Brain microvascular endothelial cell (primary cell): ENCODE measurements at regions not wholly inside any gene's neighbourhood (a gene's known extent, or its start where the extent isn't known, plus 50 kb on each side); places are given as distances from the start of the nearest gene placed in this dataset.

Experiments used
- DNase-seq: peaks from one replicate; pipeline ENCODE4 v3.0.0-alpha.2; 2020
- H3K27ac ChIP-seq: fragments of 250-450 bp; sonication (Bioruptor Pico); 2 replicates; pipeline ENCODE4 v1.5.1; 2020; ENCODE audit warnings: mild to moderate bottlenecking, moderate library complexity
- H3K27me3 ChIP-seq: fragments of 250-450 bp; sonication (Bioruptor Pico); replicated peaks from 2 replicates; pipeline ENCODE4 v1.5.1; 2020; ENCODE audit warnings: mild to moderate bottlenecking
- H3K36me3 ChIP-seq: fragments of 250-450 bp; sonication (Bioruptor Pico); replicated peaks from 2 replicates; pipeline ENCODE4 v1.5.1; 2020; ENCODE audit warnings: mild to moderate bottlenecking
- H3K4me3 ChIP-seq: 2 replicates; pipeline ENCODE4 v1.5.1; 2011; ENCODE audit warnings: low read depth, mild to moderate bottlenecking, control low read depth, low read length, moderate library complexity
- in situ Hi-C: cut with HindIII; loops from 2 replicates; pipeline ENCODE4 v1.10.0; 2017; ENCODE audit warnings: low sequenced_read_pairs, low pct_ligation_motif_present
- TF ChIP-seq, protein P1 (sequence below): IDR thresholded peaks from 2 replicates; pipeline ENCODE4 v1.5.1; 2011; ENCODE audit warnings: low read depth, mild to moderate bottlenecking, moderate library complexity, low read length, control low read depth, inconsistent platforms; ENCODE audit errors: missing control alignments

DNA sequence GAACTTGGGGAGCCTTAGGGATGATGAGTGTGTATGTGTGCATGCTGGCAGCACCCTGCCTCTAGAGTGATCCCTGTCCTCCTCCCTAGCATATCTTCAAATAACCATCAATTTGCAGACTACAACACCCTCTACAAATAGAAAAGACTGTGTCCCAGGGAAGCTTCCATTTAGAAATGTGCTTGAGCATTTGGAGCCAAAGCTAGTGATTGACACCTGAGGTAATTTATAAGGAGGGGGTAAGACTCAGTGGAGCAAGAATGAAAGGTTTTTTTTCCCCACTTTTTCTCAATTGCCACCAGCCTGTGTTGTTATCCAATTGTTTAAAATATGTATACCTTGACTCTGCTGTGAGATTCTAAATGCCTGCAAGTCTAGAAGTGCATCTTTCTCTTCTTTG lies 286.0 kb upstream of the SLC14A2 start:
- in situ Hi-C loops: no loop called here
- DNase-seq: no peak
- no peak overlapping the region for H3K4me3 ChIP-seq
- no peaks in the 10 kb centered on the region for H3K27me3 ChIP-seq
- TF ChIP-seq, protein P1, sequence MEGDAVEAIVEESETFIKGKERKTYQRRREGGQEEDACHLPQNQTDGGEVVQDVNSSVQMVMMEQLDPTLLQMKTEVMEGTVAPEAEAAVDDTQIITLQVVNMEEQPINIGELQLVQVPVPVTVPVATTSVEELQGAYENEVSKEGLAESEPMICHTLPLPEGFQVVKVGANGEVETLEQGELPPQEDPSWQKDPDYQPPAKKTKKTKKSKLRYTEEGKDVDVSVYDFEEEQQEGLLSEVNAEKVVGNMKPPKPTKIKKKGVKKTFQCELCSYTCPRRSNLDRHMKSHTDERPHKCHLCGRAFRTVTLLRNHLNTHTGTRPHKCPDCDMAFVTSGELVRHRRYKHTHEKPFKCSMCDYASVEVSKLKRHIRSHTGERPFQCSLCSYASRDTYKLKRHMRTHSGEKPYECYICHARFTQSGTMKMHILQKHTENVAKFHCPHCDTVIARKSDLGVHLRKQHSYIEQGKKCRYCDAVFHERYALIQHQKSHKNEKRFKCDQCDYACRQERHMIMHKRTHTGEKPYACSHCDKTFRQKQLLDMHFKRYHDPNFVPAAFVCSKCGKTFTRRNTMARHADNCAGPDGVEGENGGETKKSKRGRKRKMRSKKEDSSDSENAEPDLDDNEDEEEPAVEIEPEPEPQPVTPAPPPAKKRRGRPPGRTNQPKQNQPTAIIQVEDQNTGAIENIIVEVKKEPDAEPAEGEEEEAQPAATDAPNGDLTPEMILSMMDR: no peak
- no peak overlapping the region for H3K27ac ChIP-seq
- no peaks in the 10 kb centered on the region for H3K36me3 ChIP-seq

DNA sequence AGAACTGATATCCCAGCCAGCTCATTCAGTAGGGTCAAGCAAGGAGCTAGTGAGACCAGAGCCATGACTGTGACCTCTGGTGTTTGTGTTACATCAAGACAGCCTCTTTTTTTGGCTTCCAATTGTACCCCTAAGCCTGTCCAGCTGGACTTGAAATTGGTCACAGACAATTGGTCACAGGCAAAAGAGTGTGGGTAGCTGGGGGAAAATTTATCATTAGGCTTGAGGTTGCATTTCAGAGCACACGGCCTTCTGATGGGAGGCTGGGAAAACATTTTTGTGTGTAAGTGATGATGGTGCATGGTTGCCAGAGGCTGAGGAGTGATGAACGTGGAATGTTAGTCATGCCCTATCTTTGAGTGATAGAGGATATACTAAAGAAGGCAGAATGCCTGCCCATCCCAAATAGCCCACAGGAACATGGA lies 285.1 kb upstream of the SLC14A2 start:
- Histone ChIP-seq H3K27ac (no peak overlapping the region), H3K4me3 (no peak overlapping the region), H3K27me3 (no peaks in the 10 kb centered on the region), H3K36me3 (no peaks in the 10 kb centered on the region)
- DNase-seq: no peak
- TF ChIP-seq, protein P1: no peak
- in situ Hi-C loops: no loop called here

DNA sequence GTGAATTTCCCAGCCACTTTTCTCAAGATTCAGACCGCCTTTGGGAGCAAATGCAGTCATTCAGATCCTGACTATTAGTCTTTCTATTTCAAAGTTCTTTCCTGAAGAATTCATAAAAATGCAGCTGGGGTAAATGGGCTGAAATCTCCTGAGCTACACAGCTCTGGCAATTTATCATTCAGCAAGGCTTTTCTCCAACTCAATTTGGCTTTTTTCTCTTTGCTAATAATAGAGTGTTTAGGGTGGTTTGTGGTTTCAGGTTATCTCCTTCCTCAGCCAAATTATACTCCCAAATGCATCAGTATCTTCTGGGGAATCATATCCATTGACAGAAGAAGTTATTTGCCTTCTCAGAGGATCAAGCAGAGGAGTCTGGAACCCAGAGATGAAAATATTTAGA lies 282.4 kb upstream of the SLC14A2 start:
- no peak for DNase-seq
- Histone ChIP-seq H3K36me3 (no peaks in the 10 kb centered on the region), H3K27me3 (no peaks in the 10 kb centered on the region), H3K4me3 (no peak overlapping the region), H3K27ac (no peak overlapping the region)
- TF ChIP-seq, protein P1: no peak
- in situ Hi-C loops: no loop called here

- TF ChIP-seq, protein P1: no peak
- in situ Hi-C loops: no loop called here
- no peak overlapping the region for H3K4me3 ChIP-seq
- H3K36me3 ChIP-seq: no peaks in the 10 kb centered on the region
- H3K27me3 ChIP-seq: no peaks in the 10 kb centered on the region
- DNase-seq: no peak
- H3K27ac ChIP-seq: no peak overlapping the region
These were observed 281.1 kb upstream of the SLC14A2 start for GRCh38 chr18:45334191-45334590.

DNA sequence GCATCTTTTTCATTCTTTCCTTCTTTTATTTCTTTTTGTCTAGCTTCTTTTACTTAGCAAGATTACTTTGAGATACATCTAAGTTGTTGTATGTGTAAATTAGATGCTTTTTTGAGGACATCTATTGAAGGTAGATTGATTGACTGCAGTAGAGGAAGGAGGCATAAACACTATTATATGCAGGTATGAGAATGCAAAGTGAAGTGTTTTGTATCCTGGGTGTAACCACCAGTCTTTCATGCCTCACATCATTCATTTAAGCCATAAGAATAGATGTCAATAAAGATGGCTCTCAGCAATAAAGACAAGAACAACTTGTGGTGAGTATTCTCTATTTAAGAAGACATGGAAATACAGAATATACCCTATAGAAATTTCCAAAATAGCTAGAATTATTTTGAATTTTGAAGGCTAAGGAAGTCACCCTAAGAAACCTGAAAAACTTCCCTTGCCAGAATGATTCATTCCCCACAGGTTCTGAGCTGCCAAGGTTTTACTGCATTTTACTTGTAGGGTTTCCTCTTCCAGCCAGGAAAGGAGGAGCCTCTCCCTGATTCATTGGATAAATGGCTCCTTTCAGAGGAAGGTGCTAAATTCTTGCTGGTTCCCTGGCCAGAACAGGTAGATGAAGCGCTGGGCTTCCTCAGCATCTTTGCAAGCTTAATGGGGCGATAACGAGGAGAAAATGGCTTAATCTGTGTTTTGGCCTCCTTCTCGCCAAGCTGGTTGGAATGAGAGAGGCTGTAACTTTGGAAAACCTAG lies 279.8 kb upstream of the SLC14A2 start:
- Histone ChIP-seq H3K36me3 (no peaks in the 10 kb centered on the region), H3K27me3 (no peaks in the 10 kb centered on the region), H3K4me3 (no peak overlapping the region), H3K27ac (no peak overlapping the region)
- TF ChIP-seq, protein P1: no peak
- DNase-seq: no peak
- in situ Hi-C loops: no loop called here

- Histone ChIP-seq H3K36me3 (no peaks in the 10 kb centered on the region), H3K27ac (no peak overlapping the region), H3K27me3 (no peaks in the 10 kb centered on the region), H3K4me3 (no peak overlapping the region)
- in situ Hi-C loops: no loop called here
- TF ChIP-seq, protein P1: no peak
- no peak for DNase-seq
These were observed 278.8 kb upstream of the SLC14A2 start for GRCh38 chr18:45336448-45336847.
